ENCODE measurements at regions not wholly inside any gene's neighbourhood (a gene's known extent, or its start where the extent isn't known, plus 50 kb on each side); places are given as distances from the start of the nearest gene placed in this dataset.

- H4K20me1 ChIP-seq (ENCODE audit: low read depth, low read length), result no peaks in the 10 kb centered on the region
- H3K27me3 ChIP-seq (ENCODE audit: low read length), result no peaks in the 10 kb centered on the region
- no peak overlapping the region for H3K4me3 ChIP-seq (ENCODE audit: insufficient read depth, low read length, poor library complexity, severe bottlenecking)
- H3K9ac ChIP-seq (ENCODE audit: low read length), result no peak overlapping the region
- no peaks in the 10 kb centered on the region for H3K79me2 ChIP-seq (ENCODE audit: insufficient read depth, low read length)
- no peaks in the 10 kb centered on the region for H3K9me3 ChIP-seq (ENCODE audit: insufficient read depth, low read length)
- H3F3A ChIP-seq (ENCODE audit: insufficient read depth), result no peaks in the 10 kb centered on the region
- TF ChIP-seq, protein P1, sequence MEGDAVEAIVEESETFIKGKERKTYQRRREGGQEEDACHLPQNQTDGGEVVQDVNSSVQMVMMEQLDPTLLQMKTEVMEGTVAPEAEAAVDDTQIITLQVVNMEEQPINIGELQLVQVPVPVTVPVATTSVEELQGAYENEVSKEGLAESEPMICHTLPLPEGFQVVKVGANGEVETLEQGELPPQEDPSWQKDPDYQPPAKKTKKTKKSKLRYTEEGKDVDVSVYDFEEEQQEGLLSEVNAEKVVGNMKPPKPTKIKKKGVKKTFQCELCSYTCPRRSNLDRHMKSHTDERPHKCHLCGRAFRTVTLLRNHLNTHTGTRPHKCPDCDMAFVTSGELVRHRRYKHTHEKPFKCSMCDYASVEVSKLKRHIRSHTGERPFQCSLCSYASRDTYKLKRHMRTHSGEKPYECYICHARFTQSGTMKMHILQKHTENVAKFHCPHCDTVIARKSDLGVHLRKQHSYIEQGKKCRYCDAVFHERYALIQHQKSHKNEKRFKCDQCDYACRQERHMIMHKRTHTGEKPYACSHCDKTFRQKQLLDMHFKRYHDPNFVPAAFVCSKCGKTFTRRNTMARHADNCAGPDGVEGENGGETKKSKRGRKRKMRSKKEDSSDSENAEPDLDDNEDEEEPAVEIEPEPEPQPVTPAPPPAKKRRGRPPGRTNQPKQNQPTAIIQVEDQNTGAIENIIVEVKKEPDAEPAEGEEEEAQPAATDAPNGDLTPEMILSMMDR (IDR thresholded peaks at IDR 0.05; ENCODE audit: insufficient read depth, low read length, poor library complexity, severe bottlenecking), result no peak
- TF ChIP-seq EZH2phosphoT487 (conservative IDR thresholded peaks at IDR 0.05; ENCODE audit: low read length), result no peak
- no peaks in the 10 kb centered on the region for H3K9me2 ChIP-seq (replicated peaks; ENCODE audit: insufficient read depth, low read length)
- H2AFZ ChIP-seq (ENCODE audit: low read depth, low read length, severe bottlenecking), result no peak overlapping the region
- H3K36me3 ChIP-seq (ENCODE audit: low read length), result no peaks in the 10 kb centered on the region
- H3K4me2 ChIP-seq (ENCODE audit: low read depth, low read length, poor library complexity, severe bottlenecking), result no peak overlapping the region
- no peak overlapping the region for H3K27ac ChIP-seq (ENCODE audit: low read depth, low read length)
Measured at GRCh38 chr1:208521534-208521933, 277.4 kb upstream of the PLXNA2 start.

DNA sequence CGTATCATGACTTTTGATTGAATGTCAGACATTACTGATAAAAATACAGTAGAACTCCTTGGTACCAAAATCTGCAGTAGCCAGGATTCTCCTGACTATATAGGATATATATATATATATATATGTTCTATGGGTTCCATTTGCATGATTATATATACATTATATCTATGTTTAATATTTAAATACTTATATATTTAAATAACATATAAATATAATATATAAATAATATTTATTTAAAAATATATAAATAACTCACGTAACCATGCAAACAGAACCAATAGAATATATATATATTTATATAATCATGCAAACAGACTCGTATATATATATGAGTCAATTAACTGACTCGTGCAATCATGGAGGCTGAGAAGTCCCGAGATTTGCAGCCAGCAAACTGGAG, 278.8 kb upstream of the PLXNA2 start:
- H3K4me3 ChIP-seq (ENCODE audit: insufficient read depth, low read length, poor library complexity, severe bottlenecking), result no peak overlapping the region
- H2AFZ ChIP-seq (ENCODE audit: low read depth, low read length, severe bottlenecking), result no peak overlapping the region
- TF ChIP-seq EZH2phosphoT487 (conservative IDR thresholded peaks at IDR 0.05; ENCODE audit: low read length), result no peak
- TF ChIP-seq, protein P1 (IDR thresholded peaks at IDR 0.05; ENCODE audit: insufficient read depth, low read length, poor library complexity, severe bottlenecking), result no peak
- no peaks in the 10 kb centered on the region for H3K9me3 ChIP-seq (ENCODE audit: insufficient read depth, low read length)
- no peaks in the 10 kb centered on the region for H3K79me2 ChIP-seq (ENCODE audit: insufficient read depth, low read length)
- H3K9me2 ChIP-seq (replicated peaks; ENCODE audit: insufficient read depth, low read length), result no peaks in the 10 kb centered on the region
- no peaks in the 10 kb centered on the region for H3F3A ChIP-seq (ENCODE audit: insufficient read depth)
- H4K20me1 ChIP-seq (ENCODE audit: low read depth, low read length), result no peaks in the 10 kb centered on the region
- no peaks in the 10 kb centered on the region for H3K27me3 ChIP-seq (ENCODE audit: low read length)
- H3K4me2 ChIP-seq (ENCODE audit: low read depth, low read length, poor library complexity, severe bottlenecking), result no peak overlapping the region
- H3K36me3 ChIP-seq (ENCODE audit: low read length), result no peaks in the 10 kb centered on the region
- H3K27ac ChIP-seq (ENCODE audit: low read depth, low read length), result no peak overlapping the region
- no peak overlapping the region for H3K9ac ChIP-seq (ENCODE audit: low read length)

- H3K4me2 ChIP-seq (ENCODE audit: low read depth, low read length, poor library complexity, severe bottlenecking), result no peak overlapping the region
- no peak for TF ChIP-seq EZH2phosphoT487 (conservative IDR thresholded peaks at IDR 0.05; ENCODE audit: low read length)
- TF ChIP-seq, protein P1 (IDR thresholded peaks at IDR 0.05; ENCODE audit: insufficient read depth, low read length, poor library complexity, severe bottlenecking), result no peak
- no peaks in the 10 kb centered on the region for H3K27me3 ChIP-seq (ENCODE audit: low read length)
- no peak overlapping the region for H3K9ac ChIP-seq (ENCODE audit: low read length)
- H3K9me3 ChIP-seq (ENCODE audit: insufficient read depth, low read length), result no peaks in the 10 kb centered on the region
- no peak overlapping the region for H3K27ac ChIP-seq (ENCODE audit: low read depth, low read length)
- no peaks in the 10 kb centered on the region for H3K36me3 ChIP-seq (ENCODE audit: low read length)
- H3F3A ChIP-seq (ENCODE audit: insufficient read depth), result no peaks in the 10 kb centered on the region
- no peaks in the 10 kb centered on the region for H4K20me1 ChIP-seq (ENCODE audit: low read depth, low read length)
- H3K79me2 ChIP-seq (ENCODE audit: insufficient read depth, low read length), result no peaks in the 10 kb centered on the region
- H2AFZ ChIP-seq (ENCODE audit: low read depth, low read length, severe bottlenecking), result no peak overlapping the region
- H3K4me3 ChIP-seq (ENCODE audit: insufficient read depth, low read length, poor library complexity, severe bottlenecking), result no peak overlapping the region
- no peaks in the 10 kb centered on the region for H3K9me2 ChIP-seq (replicated peaks; ENCODE audit: insufficient read depth, low read length)
Measured at GRCh38 chr1:208524376-208524775, 280.2 kb upstream of the PLXNA2 start.

Data from SU-DHL-6 (cell line).